SKM-1 treated with dmso at 0.1 percent for 144 hours (cell line): ENCODE measurements at regions not wholly inside any gene's neighbourhood (a gene's known extent, or its start where the extent isn't known, plus 50 kb on each side); places are given as distances from the start of the nearest gene placed in this dataset.

Source experiments
- DNase-seq: peaks from one replicate; lab custom pipeline; 2025; ENCODE audit not compliant: unreplicated experiment; lab: John Stamatoyannopoulos, UW

- DNase-seq, result no peak
These were observed 51.0 kb upstream of the SPINK5 start for GRCh38 chr5:148012801-148013200.

- peak; percentile 85 for DNase-seq
These were observed 52.2 kb upstream of the SPINK5 start for GRCh38 chr5:148011398-148012137.

- DNase-seq, result no peak
These were observed 57.8 kb upstream of the SPINK5 start for GRCh38 chr5:148005788-148006520.

- no peak for DNase-seq
These were observed 60.6 kb upstream of the SPINK5 start for GRCh38 chr5:148003226-148003625.

DNA sequence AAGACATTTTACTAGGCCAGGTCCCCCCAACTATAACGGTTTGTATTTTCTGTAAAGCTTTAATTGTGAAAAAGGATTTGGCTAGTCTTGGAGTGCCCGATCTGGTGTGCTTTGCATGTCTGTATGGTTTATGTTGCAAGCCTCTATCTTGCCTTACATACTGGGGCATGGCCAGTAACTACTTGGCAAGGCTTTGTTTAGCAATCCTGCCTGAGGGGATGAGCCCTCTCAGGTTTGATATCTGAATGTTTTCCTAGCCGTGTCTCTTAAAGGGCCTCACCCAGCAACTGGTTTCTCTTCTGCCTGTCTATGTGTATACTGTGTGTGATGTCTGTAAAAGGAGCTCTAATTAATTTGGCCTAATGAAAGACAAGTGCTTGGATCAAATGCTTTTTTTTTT is 61.3 kb upstream of the SPINK5 start:
- no peak for DNase-seq

- DNase-seq, result no peak
These were observed 63.7 kb upstream of the SPINK5 start for GRCh38 chr5:148000036-148000435.

- DNase-seq, result no peak
These were observed 65.1 kb upstream of the SPINK5 start for GRCh38 chr5:147998704-147999103.

DNA sequence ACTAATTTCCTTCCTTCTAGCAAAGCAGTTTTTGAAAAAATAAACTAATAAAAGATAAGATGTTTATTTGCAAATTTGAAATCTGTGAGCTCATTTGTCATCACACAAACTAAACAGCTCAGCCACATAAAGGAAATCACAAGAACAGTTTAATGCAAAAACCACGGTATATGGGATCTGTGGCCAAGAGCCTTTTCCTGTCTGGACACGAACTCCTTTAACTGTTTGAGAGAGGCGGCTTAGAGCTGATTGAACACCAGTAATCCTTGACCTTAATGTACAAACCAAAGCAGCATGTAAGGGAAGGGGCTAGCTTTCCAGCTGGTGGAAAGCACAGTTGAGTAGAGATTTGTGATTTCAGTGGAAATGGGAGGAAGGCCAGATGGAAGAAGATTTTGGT is 66.3 kb upstream of the SPINK5 start:
- no peak for DNase-seq

- no peak for DNase-seq
These were observed 67.4 kb upstream of the SPINK5 start for GRCh38 chr5:147996379-147996778.

GRCh38 chr5:147995846-147996245 is 67.9 kb upstream of the SPINK5 start:
- no peak for DNase-seq

GRCh38 chr5:147989994-147990393 is 73.8 kb upstream of the SPINK5 start:
- DNase-seq, result no peak

- no peak for DNase-seq
These were observed 74.5 kb upstream of the SPINK5 start for GRCh38 chr5:147989239-147989638.

DNA sequence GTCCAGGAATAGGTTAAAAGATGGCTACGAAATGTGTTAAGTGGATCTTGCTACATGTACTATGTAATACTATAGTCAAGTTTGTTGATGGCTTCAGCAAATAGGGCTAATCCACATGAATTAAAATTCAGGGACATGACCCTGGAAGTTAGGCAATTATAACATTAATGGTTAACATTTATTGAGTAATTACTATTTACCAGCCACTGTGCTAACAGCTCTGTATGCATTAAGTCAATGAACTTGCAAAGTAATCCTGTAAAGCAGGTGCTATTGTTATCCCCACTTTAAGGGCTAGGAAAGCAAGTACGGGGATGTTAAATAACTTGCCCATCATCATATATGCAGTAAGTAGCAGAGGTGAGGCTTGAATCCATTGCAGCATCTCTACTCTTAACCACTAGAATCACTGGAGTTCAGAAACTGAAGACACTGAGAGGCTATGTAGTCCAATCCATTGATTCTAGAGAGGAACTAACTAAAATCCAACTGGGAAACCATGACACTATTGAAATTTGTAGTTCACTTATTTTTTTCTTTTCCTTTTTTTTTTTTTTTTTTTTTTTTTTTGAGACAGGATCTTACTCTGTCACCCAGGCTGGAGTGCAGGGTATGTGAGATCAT is 77.5 kb upstream of the SPINK5 start:
- DNase-seq, result no peak

DNA sequence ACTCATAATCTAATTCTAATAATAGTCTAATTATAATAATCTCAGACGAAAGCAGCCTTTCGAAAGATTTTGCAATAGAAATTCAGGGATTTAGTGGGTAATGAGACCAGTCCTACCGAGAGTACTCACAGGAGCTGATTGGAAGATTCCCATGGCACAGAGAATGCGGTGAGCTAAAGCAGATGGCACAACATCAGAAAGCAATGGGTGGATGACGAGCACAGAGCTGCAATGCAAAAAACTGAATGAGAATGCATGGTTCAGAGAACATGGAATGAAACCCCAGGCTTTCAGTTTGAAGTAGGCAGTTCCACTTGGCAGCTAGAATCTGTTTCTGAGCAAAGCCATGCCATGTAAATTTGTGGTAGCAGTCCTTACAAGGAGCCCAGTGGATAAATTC is 78.2 kb upstream of the SPINK5 start:
- DNase-seq, result no peak

GRCh38 chr5:147983742-147984141 is 77.4 kb upstream of the C5orf46 start:
- no peak for DNase-seq

DNA sequence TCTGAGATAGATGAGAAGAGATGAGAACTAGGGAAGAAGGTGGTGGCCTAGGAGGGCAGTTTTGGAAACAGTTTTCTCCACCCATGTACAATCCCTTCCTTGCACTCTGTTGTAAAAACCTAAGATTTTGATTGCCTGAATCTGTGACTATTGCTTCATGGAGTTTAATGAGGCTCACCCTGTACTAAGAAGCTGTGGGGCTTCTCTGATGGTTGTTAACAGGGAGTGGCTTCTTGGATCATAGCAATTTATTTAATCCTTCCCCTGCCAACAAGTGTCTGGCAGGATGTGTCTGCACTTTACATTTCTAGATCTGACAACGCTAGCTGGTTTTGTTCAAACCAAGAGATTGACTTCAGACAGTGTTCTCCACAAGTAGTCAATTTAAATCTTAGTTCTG is 74.7 kb upstream of the C5orf46 start:
- no peak for DNase-seq

- DNase-seq, result no peak
These were observed 73.4 kb upstream of the C5orf46 start for GRCh38 chr5:147979761-147980160.

- no peak for DNase-seq
These were observed 65.9 kb upstream of the C5orf46 start for GRCh38 chr5:147972076-147972840.

GRCh38 chr5:147971472-147971871 is 65.1 kb upstream of the C5orf46 start:
- no peak for DNase-seq

DNA sequence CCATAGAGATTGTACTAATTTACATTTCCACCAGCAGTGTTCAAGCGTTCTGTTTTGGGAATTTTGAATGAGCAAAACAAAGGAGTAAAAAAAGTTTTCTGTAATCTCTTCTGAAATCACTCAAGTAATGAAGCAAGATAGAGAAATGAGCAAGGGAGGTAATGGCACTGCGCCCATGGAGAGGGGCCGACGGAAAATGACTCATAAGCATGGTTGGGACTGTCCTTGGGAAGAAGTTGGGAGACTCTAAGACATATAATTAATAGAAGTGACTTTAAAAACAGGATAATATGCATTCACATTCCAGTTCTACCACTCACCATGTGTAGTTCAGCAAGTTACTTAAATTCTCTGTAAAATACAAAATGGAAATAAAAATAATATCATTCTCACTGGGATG is 62.5 kb upstream of the C5orf46 start:
- DNase-seq, result no peak

- DNase-seq, result no peak
These were observed 60.5 kb upstream of the C5orf46 start for GRCh38 chr5:147966829-147967228.
